ENCODE measurements at regions not wholly inside any gene's neighbourhood (a gene's known extent, or its start where the extent isn't known, plus 50 kb on each side); places are given as distances from the start of the nearest gene placed in this dataset.

GRCh38 chr1:79791488-79792218, 785.1 kb upstream of the ADGRL4 start:
- no peak for TF ChIP-seq POLR2A (IDR thresholded peaks at IDR 0.05)
- no peak for TF ChIP-seq CTCF (IDR thresholded peaks at IDR 0.05)
